SK-N-MC (cell line): ENCODE measurements at regions not wholly inside any gene's neighbourhood (a gene's known extent, or its start where the extent isn't known, plus 50 kb on each side); places are given as distances from the start of the nearest gene placed in this dataset.

Source experiments
- DNase-seq: peaks from one replicate; pipeline ENCODE4 v3.0.0-alpha.2; 2011; ENCODE audit warnings: low read depth, low spot score
- H3K27ac ChIP-seq: fragments of 200-600 bp; sonication (generic); 2 replicates; pipeline ENCODE4 v1.5.1; 2016; ENCODE audit warnings: mixed run types
- H3K36me3 ChIP-seq: fragments of 200-600 bp; sonication (generic); 2 replicates; pipeline ENCODE4 v1.6.1; 2017; ENCODE audit warnings: antibody characterized with exemption, low read length, mixed read lengths; ENCODE audit not compliant: insufficient read depth
- H3K4me3 ChIP-seq: fragments of 200-600 bp; sonication (generic); 2 replicates; pipeline ENCODE4 v1.5.1; 2016
- H3K9ac ChIP-seq: fragments of 200-600 bp; sonication (generic); 2 replicates; pipeline ENCODE4 v1.8.0; 2017; ENCODE audit warnings: mixed run types, mixed read lengths; ENCODE audit not compliant: insufficient read length
- H3K9me3 ChIP-seq: fragments of 200-600 bp; sonication (generic); 2 replicates; pipeline ENCODE4 v1.6.1; 2017; ENCODE audit warnings: low read depth, mild to moderate bottlenecking, antibody characterized with exemption, low read length, moderate library complexity, mixed read lengths
- EZH2 ChIP-seq: fragments of 200-600 bp; sonication (generic); IDR thresholded peaks from one replicate; pipeline ENCODE4 v1.6.1; 2017; ENCODE audit warnings: antibody characterized with exemption
- FOXP2 ChIP-seq: optimal IDR thresholded peaks from 2 replicates; pipeline ENCODE3; 2011; ENCODE audit warnings: mild to moderate bottlenecking, moderate library complexity; ENCODE audit not compliant: insufficient read depth; ENCODE audit errors: extremely low read length, control extremely low read depth
- POLR2AphosphoS5 ChIP-seq: IDR thresholded peaks from 2 replicates; pipeline ENCODE4 v1.6.1; 2012; ENCODE audit warnings: mild to moderate bottlenecking, low read depth, low read length, borderline replicate concordance

DNA sequence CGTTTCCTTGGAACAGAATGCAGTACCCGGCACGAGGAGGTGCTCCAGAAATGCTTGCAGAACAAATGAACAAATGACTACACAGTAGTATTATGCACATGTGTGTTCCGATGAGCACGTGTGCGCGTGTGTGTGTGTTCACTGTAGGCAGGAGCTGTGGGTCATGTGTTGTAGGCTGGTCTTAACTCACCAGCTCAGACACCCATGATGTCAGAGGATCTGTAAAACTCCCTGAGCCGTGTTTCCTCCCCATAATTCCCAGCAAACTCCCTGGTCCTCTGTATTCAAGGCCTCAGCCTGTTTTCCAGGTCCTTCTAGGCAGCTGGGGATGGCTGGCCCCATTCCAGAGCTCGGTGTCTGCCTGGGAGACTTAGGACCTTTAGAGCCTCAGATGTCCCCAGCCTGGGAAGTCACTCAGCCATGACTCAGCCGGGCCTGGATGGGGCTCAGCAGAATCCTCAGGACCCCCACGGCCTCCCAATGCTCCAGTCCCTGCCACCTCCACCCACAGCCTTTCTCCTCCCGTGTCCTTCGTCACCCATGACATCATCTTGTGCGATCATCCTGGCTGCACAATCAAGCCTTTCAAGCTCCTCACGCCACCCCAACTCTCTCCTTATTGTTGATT, 475.0 kb upstream of the SULF2 start:
- DNase-seq = no peak

DNA sequence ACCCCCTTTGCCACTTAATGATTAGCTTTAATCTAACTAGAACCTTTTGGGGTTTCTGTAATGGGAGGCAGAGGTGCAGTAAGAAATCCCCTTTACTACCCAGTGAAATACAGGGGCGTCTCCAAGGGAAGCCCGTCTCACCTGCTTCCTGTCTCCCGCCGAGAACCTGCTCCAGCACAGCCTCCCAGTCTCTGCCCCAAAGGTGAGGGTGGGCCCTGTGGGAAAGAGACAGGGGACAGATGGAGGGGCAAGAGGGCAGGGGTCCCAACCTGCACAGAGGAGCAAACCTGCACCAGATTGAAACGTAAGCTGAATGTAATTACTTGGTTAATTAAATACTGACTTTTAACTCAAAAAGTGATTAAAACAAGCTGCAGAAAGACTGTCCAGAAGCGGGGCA, 474.2 kb upstream of the SULF2 start:
- no peak for DNase-seq
- no peak overlapping the region for H3K4me3 ChIP-seq
- H3K36me3 ChIP-seq = no peaks in the 10 kb centered on the region
- no peak overlapping the region for H3K9ac ChIP-seq
- no peaks in the 10 kb centered on the region for H3K9me3 ChIP-seq
- H3K27ac ChIP-seq = no peak overlapping the region
- TF ChIP-seq EZH2 = no peak
- TF ChIP-seq FOXP2 = no peak
- TF ChIP-seq POLR2AphosphoS5 = no peak

More for the DNA sequence above, 475.0 kb upstream of the SULF2 start:
- Histone ChIP-seq H3K4me3 (no peak overlapping the region), H3K27ac (no peak overlapping the region), H3K9me3 (no peaks in the 10 kb centered on the region), H3K9ac (no peak overlapping the region), H3K36me3 (no peaks in the 10 kb centered on the region)
- TF ChIP-seq FOXP2 (no peak), POLR2AphosphoS5 (no peak), EZH2 (no peak)

DNA sequence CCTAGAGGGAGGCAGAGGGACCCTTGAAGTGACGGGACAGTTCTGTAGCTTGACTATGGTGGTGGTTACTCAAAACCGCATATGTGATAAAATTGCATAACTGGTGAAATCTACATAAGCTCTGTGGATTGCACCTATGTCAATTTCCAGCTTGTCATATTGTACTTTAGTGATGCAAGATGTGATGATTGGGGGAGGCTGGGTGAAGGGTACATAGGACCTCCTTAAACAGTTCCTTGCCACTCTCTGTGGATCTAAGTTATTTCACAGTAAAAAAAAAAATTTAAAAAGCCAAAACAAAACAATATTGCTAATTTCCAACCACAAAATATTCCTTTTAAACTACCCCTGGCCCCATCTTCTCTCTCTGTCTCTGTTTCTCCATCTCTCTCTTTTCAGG, 472.6 kb upstream of the SULF2 start:
- Histone ChIP-seq H3K9me3 (no peaks in the 10 kb centered on the region), H3K4me3 (no peak overlapping the region), H3K36me3 (no peaks in the 10 kb centered on the region), H3K27ac (no peak overlapping the region), H3K9ac (no peak overlapping the region)
- TF ChIP-seq FOXP2 (no peak), EZH2 (no peak)
- no peak for DNase-seq

DNA sequence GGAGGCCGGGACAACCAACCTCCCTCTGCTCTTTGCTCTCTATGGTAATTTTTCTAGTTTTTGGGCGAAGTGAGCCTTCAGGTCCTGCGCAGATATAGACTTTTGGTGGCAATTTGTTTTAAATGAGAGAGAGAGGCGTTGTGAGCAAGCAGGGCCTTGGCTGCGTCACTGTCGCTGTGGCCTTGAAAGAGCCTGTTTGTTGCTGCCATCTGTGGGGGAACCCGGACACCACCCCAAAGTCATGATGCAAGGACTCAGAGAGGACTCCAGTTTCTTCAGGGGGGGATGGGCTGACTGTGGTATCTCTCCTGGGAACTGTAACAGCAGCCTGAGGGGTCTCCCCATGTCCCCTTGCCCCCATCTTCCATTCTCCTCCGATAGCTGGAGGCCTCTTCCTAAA, 462.7 kb upstream of the SULF2 start:
- no peak overlapping the region for H3K4me3 ChIP-seq
- TF ChIP-seq FOXP2 (no peak), EZH2 (no peak), POLR2AphosphoS5 (no peak)
- H3K27ac ChIP-seq = no peak overlapping the region
- H3K9ac ChIP-seq = no peak overlapping the region
- no peaks in the 10 kb centered on the region for H3K9me3 ChIP-seq
- H3K36me3 ChIP-seq = no peaks in the 10 kb centered on the region
- DNase-seq = no peak

DNA sequence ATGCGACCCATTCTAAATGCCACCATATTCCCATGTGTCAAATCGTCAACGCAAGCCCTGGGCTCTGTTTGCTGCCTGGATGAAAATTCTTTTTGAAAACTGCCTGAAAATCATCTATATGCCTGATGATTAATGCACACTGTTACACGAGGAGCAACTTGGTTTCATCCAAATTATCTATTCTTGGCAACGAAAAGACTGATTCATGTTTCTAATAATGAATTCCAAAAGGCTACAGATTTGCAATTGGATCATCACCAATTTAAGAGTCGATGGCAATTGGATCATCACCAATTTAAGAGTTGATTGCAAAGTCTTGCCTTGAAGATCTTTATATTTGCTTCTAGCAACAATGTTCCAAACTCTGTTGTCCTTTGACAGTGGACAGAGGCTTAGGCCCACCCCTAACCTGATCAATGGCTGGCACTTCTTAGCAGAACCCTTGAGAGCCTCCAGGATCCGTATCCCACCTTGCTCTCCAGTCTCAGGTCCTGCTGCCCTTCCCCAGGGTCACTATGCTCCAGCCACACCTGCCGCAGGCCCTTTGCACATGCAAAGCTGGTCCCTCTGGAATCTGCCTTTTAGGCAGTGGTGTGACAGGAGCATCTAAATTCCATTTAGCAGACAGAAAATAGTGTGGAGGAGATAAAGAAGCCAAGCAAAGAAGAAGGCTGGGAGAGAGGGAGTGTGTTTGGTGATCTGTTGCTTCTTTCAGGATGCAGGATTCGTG, 460.9 kb upstream of the SULF2 start:
- TF ChIP-seq FOXP2 = no peak
- no peak for TF ChIP-seq EZH2
- no peak for TF ChIP-seq POLR2AphosphoS5
- H3K9ac ChIP-seq = no peak overlapping the region

DNA sequence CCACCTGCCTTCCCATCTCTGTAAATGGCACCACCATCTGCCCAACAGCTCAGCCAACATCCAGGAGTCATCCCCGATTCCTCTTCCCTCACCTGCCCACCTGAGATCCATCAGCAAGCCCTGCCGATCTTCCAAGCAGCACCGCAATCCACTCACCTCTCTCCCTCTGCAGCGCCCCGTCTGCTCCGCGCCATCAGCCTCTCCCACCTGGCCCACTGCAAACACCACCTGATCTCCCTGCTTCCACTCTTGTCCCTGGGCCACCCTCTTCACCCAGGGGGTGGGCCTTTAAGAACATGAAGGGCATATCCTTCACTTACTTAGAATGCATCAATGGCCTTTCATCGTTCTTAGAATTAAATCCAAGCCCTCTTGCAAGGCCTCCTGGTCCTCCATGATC, 457.3 kb upstream of the SULF2 start:
- no peaks in the 10 kb centered on the region for H3K36me3 ChIP-seq
- no peak overlapping the region for H3K27ac ChIP-seq
- no peak for DNase-seq
- H3K9me3 ChIP-seq = no peaks in the 10 kb centered on the region
- no peak for TF ChIP-seq FOXP2
- no peak for TF ChIP-seq EZH2
- no peak for TF ChIP-seq POLR2AphosphoS5
- no peak overlapping the region for H3K9ac ChIP-seq
- H3K4me3 ChIP-seq = no peak overlapping the region

More for the DNA sequence above, 460.9 kb upstream of the SULF2 start:
- H3K4me3 ChIP-seq = no peak overlapping the region
- no peaks in the 10 kb centered on the region for H3K36me3 ChIP-seq
- no peak for DNase-seq
- H3K9me3 ChIP-seq = no peaks in the 10 kb centered on the region
- H3K27ac ChIP-seq = no peak overlapping the region

DNA sequence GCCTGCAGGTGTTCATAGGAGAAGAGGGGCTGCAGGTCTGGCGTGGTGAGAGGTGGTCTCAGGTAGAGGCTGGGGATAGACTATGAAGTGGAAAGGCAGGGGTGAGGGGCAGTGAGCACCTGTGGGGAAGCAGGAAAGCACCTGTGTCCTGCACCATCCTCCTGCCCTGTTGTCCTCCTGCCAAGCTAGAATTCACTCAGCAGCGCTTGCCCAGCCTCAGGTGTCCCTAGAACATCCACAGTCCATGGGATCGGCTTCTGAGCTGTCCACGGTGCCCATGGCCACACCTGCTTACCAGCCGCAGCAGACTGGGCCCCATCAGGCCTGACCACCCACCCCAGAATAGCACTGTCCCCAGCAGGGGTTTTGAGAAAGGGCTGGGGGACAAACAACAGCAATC, 456.2 kb upstream of the SULF2 start:
- no peak overlapping the region for H3K4me3 ChIP-seq
- no peak overlapping the region for H3K9ac ChIP-seq
- no peak overlapping the region for H3K27ac ChIP-seq

DNA sequence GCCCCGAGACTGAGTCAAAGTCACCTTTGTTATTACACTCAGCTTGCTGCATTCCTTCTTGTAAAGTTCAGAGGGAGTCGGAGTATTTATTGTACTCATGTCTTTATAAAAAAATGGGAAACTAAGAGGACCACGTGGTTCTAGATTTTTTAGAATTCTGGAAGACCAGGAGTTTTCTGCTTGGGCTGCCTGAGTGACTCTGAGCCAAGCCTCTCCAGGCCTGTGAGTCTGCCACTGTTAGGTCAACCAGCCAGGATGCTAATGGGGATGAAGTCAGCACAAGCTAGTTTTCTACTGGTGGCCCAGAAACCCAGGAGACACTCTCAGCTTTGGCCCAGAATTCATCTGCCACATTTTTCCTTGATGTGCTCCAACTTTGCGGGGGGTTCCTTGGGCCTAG, 453.5 kb upstream of the SULF2 start:
- no peak for TF ChIP-seq EZH2
- no peak for TF ChIP-seq FOXP2
- no peak for TF ChIP-seq POLR2AphosphoS5
- no peak for DNase-seq
- H3K36me3 ChIP-seq = no peaks in the 10 kb centered on the region
- H3K9me3 ChIP-seq = no peaks in the 10 kb centered on the region
- no peak overlapping the region for H3K9ac ChIP-seq
- no peak overlapping the region for H3K4me3 ChIP-seq
- H3K27ac ChIP-seq = no peak overlapping the region

More for the DNA sequence above, 456.2 kb upstream of the SULF2 start:
- no peak for TF ChIP-seq EZH2
- no peak for TF ChIP-seq FOXP2
- no peak for TF ChIP-seq POLR2AphosphoS5
- Histone ChIP-seq H3K9me3 (no peaks in the 10 kb centered on the region), H3K36me3 (no peaks in the 10 kb centered on the region)
- no peak for DNase-seq

DNA sequence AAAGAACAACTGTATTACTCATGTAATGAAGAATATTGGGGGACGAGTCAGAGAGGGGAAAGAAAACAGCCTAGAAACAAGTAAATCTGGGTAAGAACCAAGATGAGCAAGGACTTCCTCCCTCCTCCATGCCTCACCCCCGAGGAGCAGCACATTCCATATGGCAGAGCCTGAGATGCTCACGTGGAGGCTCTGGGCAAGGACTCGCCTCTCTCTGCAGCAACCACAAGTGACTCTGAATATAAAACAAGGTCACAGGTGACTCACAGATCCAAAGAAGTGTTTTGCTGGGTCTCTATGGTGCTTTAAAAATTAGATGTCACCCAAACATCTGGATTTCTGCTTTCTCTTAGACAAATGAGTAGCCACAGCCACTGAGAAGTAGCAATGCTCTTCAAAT, 453.0 kb upstream of the SULF2 start:
- no peaks in the 10 kb centered on the region for H3K9me3 ChIP-seq
- H3K4me3 ChIP-seq = no peak overlapping the region
- no peaks in the 10 kb centered on the region for H3K36me3 ChIP-seq
- no peak for DNase-seq
- no peak overlapping the region for H3K27ac ChIP-seq
- H3K9ac ChIP-seq = no peak overlapping the region
- no peak for TF ChIP-seq POLR2AphosphoS5
- no peak for TF ChIP-seq FOXP2
- TF ChIP-seq EZH2 = no peak
